ENCODE measurements at regions not wholly inside any gene's neighbourhood (a gene's known extent, or its start where the extent isn't known, plus 50 kb on each side); places are given as distances from the start of the nearest gene placed in this dataset.

GRCh38 chr6:16837217-16837972 is 76.1 kb upstream of the ATXN1 start:
- Mint-ChIP-seq H3K36me3 (no peaks in the 10 kb centered on the region), H3K9me3 (no peaks in the 10 kb centered on the region), H3K4me1 (ENCODE audit: low read depth) (peaks cover 38% of the 10 kb centered on the region), H3K27me3 (peaks cover 5% of the 10 kb centered on the region), H3K4me3 (peak overlapping the region; percentile 66), H3K27ac (peak overlapping the region; percentile 83)
- ChIA-PET CTCF (interaction anchor here (0.6 to 1.9 kb wide), 7 partner anchors 15 to 505 kb away, joined by 3 to 4 read pairs (median 3); no protein-coding TSS in a partner anchor), POLR2A (interaction anchor here (0.6 to 1.2 kb wide), 5 partner anchors 10 to 858 kb away, joined by 3 to 5 read pairs (median 4); no protein-coding TSS in a partner anchor)
- intact Hi-C loops (cut with micrococcal nuclease), result loop anchor here (1.0 to 5.0 kb wide), 6 partner anchors 14 to 515 kb away; no protein-coding TSS in a partner anchor
- no peak for DNase-seq

- no peaks in the 10 kb centered on the region for H3K9me3 Mint-ChIP-seq
- H3K4me3 Mint-ChIP-seq, result peak overlapping the region; percentile 66
- intact Hi-C loops (cut with micrococcal nuclease), result loop anchor here (2.0 to 5.0 kb wide), 5 partner anchors 36 to 514 kb away; no protein-coding TSS in a partner anchor
- CTCF ChIA-PET, result interaction anchor here (1.0 to 1.9 kb wide), 4 partner anchors 65 to 504 kb away, joined by 3 to 4 read pairs (median 4); no protein-coding TSS in a partner anchor
- DNase-seq, result peak; percentile 25
- H3K27me3 Mint-ChIP-seq, result peaks cover 4% of the 10 kb centered on the region
- H3K27ac Mint-ChIP-seq, result peak overlapping the region; percentile 83
- POLR2A ChIA-PET, result interaction anchor here (0.7 to 1.3 kb wide), 3 partner anchors 73 to 415 kb away, joined by 3 read pairs; no protein-coding TSS in a partner anchor
- H3K4me1 Mint-ChIP-seq (ENCODE audit: low read depth), result peaks cover 38% of the 10 kb centered on the region
- no peaks in the 10 kb centered on the region for H3K36me3 Mint-ChIP-seq
Measured at GRCh38 chr6:16836144-16836981, 75.1 kb upstream of the ATXN1 start.

- Mint-ChIP-seq H3K9me3 (no peaks in the 10 kb centered on the region), H3K36me3 (no peaks in the 10 kb centered on the region), H3K4me3 (no peak overlapping the region), H3K27ac (no peak overlapping the region), H3K4me1 (ENCODE audit: low read depth) (peaks cover 30% of the 10 kb centered on the region), H3K27me3 (peaks cover 2% of the 10 kb centered on the region)
- ChIA-PET CTCF (no interaction called here), POLR2A (no interaction called here)
- intact Hi-C loops (cut with micrococcal nuclease), result no loop called here
- DNase-seq, result no peak
Measured at GRCh38 chr6:16834242-16834641, 73.0 kb upstream of the ATXN1 start.

- peaks cover 28% of the 10 kb centered on the region for H3K4me1 Mint-ChIP-seq (ENCODE audit: low read depth)
- no peak overlapping the region for H3K4me3 Mint-ChIP-seq
- no peaks in the 10 kb centered on the region for H3K36me3 Mint-ChIP-seq
- H3K9me3 Mint-ChIP-seq, result no peaks in the 10 kb centered on the region
- CTCF ChIA-PET, result interaction anchor here (1.1 kb wide), 2 partner anchors 19 to 501 kb away, joined by 3 read pairs; no protein-coding TSS in a partner anchor
- H3K27me3 Mint-ChIP-seq, result no peaks in the 10 kb centered on the region
- H3K27ac Mint-ChIP-seq, result no peak overlapping the region
- intact Hi-C loops (cut with micrococcal nuclease), result no loop called here
- POLR2A ChIA-PET, result no interaction called here
- DNase-seq, result no peak
Measured at GRCh38 chr6:16832721-16833120, 71.5 kb upstream of the ATXN1 start.

GRCh38 chr6:16832043-16832567 is 70.8 kb upstream of the ATXN1 start:
- Mint-ChIP-seq H3K27me3 (no peaks in the 10 kb centered on the region), H3K27ac (no peak overlapping the region), H3K4me3 (no peak overlapping the region), H3K4me1 (ENCODE audit: low read depth) (peaks cover 27% of the 10 kb centered on the region), H3K9me3 (no peaks in the 10 kb centered on the region), H3K36me3 (no peaks in the 10 kb centered on the region)
- ChIA-PET POLR2A (no interaction called here), CTCF (no interaction called here)
- intact Hi-C loops (cut with micrococcal nuclease), result no loop called here
- no peak for DNase-seq

GRCh38 chr6:16831136-16831535 is 69.9 kb upstream of the ATXN1 start:
- H3K9me3 Mint-ChIP-seq, result no peaks in the 10 kb centered on the region
- H3K4me1 Mint-ChIP-seq (ENCODE audit: low read depth), result peaks cover 17% of the 10 kb centered on the region
- ChIA-PET CTCF (interaction anchor here (0.7 kb wide), 1 partner anchor 423 kb away, joined by 3 read pairs; no protein-coding TSS in a partner anchor), POLR2A (no interaction called here)
- no peak for DNase-seq
- H3K27ac Mint-ChIP-seq, result no peak overlapping the region
- peaks cover 2% of the 10 kb centered on the region for H3K27me3 Mint-ChIP-seq
- intact Hi-C loops (cut with micrococcal nuclease), result no loop called here
- H3K36me3 Mint-ChIP-seq, result no peaks in the 10 kb centered on the region
- no peak overlapping the region for H3K4me3 Mint-ChIP-seq

- Mint-ChIP-seq H3K27ac (no peak overlapping the region), H3K9me3 (no peaks in the 10 kb centered on the region), H3K27me3 (peaks cover 11% of the 10 kb centered on the region), H3K4me1 (ENCODE audit: low read depth) (peaks cover 19% of the 10 kb centered on the region), H3K4me3 (no peak overlapping the region), H3K36me3 (no peaks in the 10 kb centered on the region)
- POLR2A ChIA-PET, result no interaction called here
- intact Hi-C loops (cut with micrococcal nuclease), result no loop called here
- no peak for DNase-seq
- CTCF ChIA-PET, result interaction anchor here (1.0 kb wide), 1 partner anchor 23 kb away, joined by 3 read pairs; no protein-coding TSS in a partner anchor
Measured at GRCh38 chr6:16828058-16828457, 66.8 kb upstream of the ATXN1 start.

GRCh38 chr6:16827627-16828026 is 66.4 kb upstream of the ATXN1 start:
- Mint-ChIP-seq H3K36me3 (no peaks in the 10 kb centered on the region), H3K27me3 (peaks cover 13% of the 10 kb centered on the region), H3K9me3 (no peaks in the 10 kb centered on the region), H3K4me1 (ENCODE audit: low read depth) (peaks cover 19% of the 10 kb centered on the region), H3K27ac (no peak overlapping the region), H3K4me3 (no peak overlapping the region)
- CTCF ChIA-PET, result interaction anchor here (1.0 kb wide), 1 partner anchor 23 kb away, joined by 3 read pairs; no protein-coding TSS in a partner anchor
- POLR2A ChIA-PET, result interaction anchor here (0.5 kb wide), 1 partner anchor 10 kb away, joined by 5 read pairs; no protein-coding TSS in a partner anchor
- no peak for DNase-seq
- intact Hi-C loops (cut with micrococcal nuclease), result no loop called here

GRCh38 chr6:16825784-16826183 is 64.5 kb upstream of the ATXN1 start:
- H3K9me3 Mint-ChIP-seq, result no peaks in the 10 kb centered on the region
- H3K27me3 Mint-ChIP-seq, result peaks cover 17% of the 10 kb centered on the region

GRCh38 chr6:16824845-16825685 is 63.8 kb upstream of the ATXN1 start:
- Mint-ChIP-seq H3K36me3 (no peaks in the 10 kb centered on the region), H3K9me3 (no peaks in the 10 kb centered on the region), H3K4me1 (ENCODE audit: low read depth) (peaks cover 19% of the 10 kb centered on the region), H3K27me3 (peaks cover 23% of the 10 kb centered on the region), H3K4me3 (no peak overlapping the region), H3K27ac (no peak overlapping the region)
- intact Hi-C loops (cut with micrococcal nuclease), result no loop called here
- ChIA-PET POLR2A (interaction anchor here (1.4 kb wide), 1 partner anchor 191 kb away, joined by 3 read pairs; no protein-coding TSS in a partner anchor), CTCF (interaction anchor here (0.8 to 0.9 kb wide), 2 partner anchors 54 to 311 kb away, joined by 3 read pairs; no protein-coding TSS in a partner anchor)
- DNase-seq, result peak; percentile 38

More at GRCh38 chr6:16825784-16826183, 64.5 kb upstream of the ATXN1 start:
- intact Hi-C loops (cut with micrococcal nuclease), result no loop called here
- no peak for DNase-seq
- Mint-ChIP-seq H3K27ac (no peak overlapping the region), H3K4me1 (ENCODE audit: low read depth) (peaks cover 19% of the 10 kb centered on the region), H3K4me3 (no peak overlapping the region), H3K36me3 (no peaks in the 10 kb centered on the region)
- CTCF ChIA-PET, result interaction anchor here (0.8 to 0.9 kb wide), 2 partner anchors 55 to 312 kb away, joined by 3 read pairs; no protein-coding TSS in a partner anchor
- POLR2A ChIA-PET, result interaction anchor here (1.4 kb wide), 1 partner anchor 190 kb away, joined by 3 read pairs; no protein-coding TSS in a partner anchor

Data from activated CD4-positive, alpha-beta memory T cell treated with anti-CD3 and anti-CD28 coated beads for 36 hours (primary cell).